ENCODE measurements at regions not wholly inside any gene's neighbourhood (a gene's known extent, or its start where the extent isn't known, plus 50 kb on each side); places are given as distances from the start of the nearest gene placed in this dataset.
"Not testable (repeated sequence)": the region's sequence is repeated elsewhere in the genome, so short reads cannot be mapped to it uniquely, and the experiment has no call there.

- Mint-ChIP-seq H3K36me3 (ENCODE audit: unreplicated experiment) (peaks cover 11% of the 10 kb centered on the region), H3K27ac (ENCODE audit: unreplicated experiment) (peak overlapping the region; percentile 78), H3K4me1 (ENCODE audit: unreplicated experiment) (peaks cover 28% of the 10 kb centered on the region), H3K27me3 (ENCODE audit: unreplicated experiment) (no peaks in the 10 kb centered on the region), H3K9me3 (ENCODE audit: unreplicated experiment) (no peaks in the 10 kb centered on the region), H3K4me3 (ENCODE audit: unreplicated experiment) (no peak overlapping the region)
- no peak for TF ChIP-seq CTCF (IDR thresholded peaks at IDR 0.05)
- DNase-seq (ENCODE audit: extremely low spot score, unreplicated experiment) = no peak
Measured at GRCh38 chr3:48070030-48070429, 53.8 kb upstream of the MAP4 start.

- H3K27ac Mint-ChIP-seq (ENCODE audit: unreplicated experiment) = peak overlapping the region; percentile 78
- no peaks in the 10 kb centered on the region for H3K9me3 Mint-ChIP-seq (ENCODE audit: unreplicated experiment)
- H3K36me3 Mint-ChIP-seq (ENCODE audit: unreplicated experiment) = peaks cover 11% of the 10 kb centered on the region
- peaks cover 31% of the 10 kb centered on the region for H3K4me1 Mint-ChIP-seq (ENCODE audit: unreplicated experiment)
- DNase-seq (ENCODE audit: extremely low spot score, unreplicated experiment) = no peak
- no peak for TF ChIP-seq CTCF (IDR thresholded peaks at IDR 0.05)
- H3K27me3 Mint-ChIP-seq (ENCODE audit: unreplicated experiment) = no peaks in the 10 kb centered on the region
- H3K4me3 Mint-ChIP-seq (ENCODE audit: unreplicated experiment) = no peak overlapping the region
Measured at GRCh38 chr3:48069339-48069738, 53.1 kb upstream of the MAP4 start.

GRCh38 chr3:48068886-48069285, 52.7 kb upstream of the MAP4 start:
- H3K9me3 Mint-ChIP-seq (ENCODE audit: unreplicated experiment) = no peaks in the 10 kb centered on the region
- H3K4me3 Mint-ChIP-seq (ENCODE audit: unreplicated experiment) = no peak overlapping the region
- H3K27ac Mint-ChIP-seq (ENCODE audit: unreplicated experiment) = peak overlapping the region; percentile 78
- H3K4me1 Mint-ChIP-seq (ENCODE audit: unreplicated experiment) = peaks cover 35% of the 10 kb centered on the region
- no peak for DNase-seq (ENCODE audit: extremely low spot score, unreplicated experiment)
- TF ChIP-seq CTCF (IDR thresholded peaks at IDR 0.05) = no peak
- peaks cover 11% of the 10 kb centered on the region for H3K36me3 Mint-ChIP-seq (ENCODE audit: unreplicated experiment)
- no peaks in the 10 kb centered on the region for H3K27me3 Mint-ChIP-seq (ENCODE audit: unreplicated experiment)

- H3K36me3 Mint-ChIP-seq (ENCODE audit: unreplicated experiment) = peaks cover 11% of the 10 kb centered on the region
- H3K27me3 Mint-ChIP-seq (ENCODE audit: unreplicated experiment); H3K9me3 Mint-ChIP-seq (ENCODE audit: unreplicated experiment); DNase-seq (ENCODE audit: extremely low spot score, unreplicated experiment); H3K4me3 Mint-ChIP-seq (ENCODE audit: unreplicated experiment): not testable (repeated sequence)
- peaks cover 36% of the 10 kb centered on the region for H3K4me1 Mint-ChIP-seq (ENCODE audit: unreplicated experiment)
- H3K27ac Mint-ChIP-seq (ENCODE audit: unreplicated experiment) = peak overlapping the region; percentile 78
Measured at GRCh38 chr3:48068320-48068719, 52.1 kb upstream of the MAP4 start.

GRCh38 chr3:48067271-48067670, 51.1 kb upstream of the MAP4 start:
- H3K9me3 Mint-ChIP-seq (ENCODE audit: unreplicated experiment) = no peaks in the 10 kb centered on the region
- no peak overlapping the region for H3K27ac Mint-ChIP-seq (ENCODE audit: unreplicated experiment)
- H3K36me3 Mint-ChIP-seq (ENCODE audit: unreplicated experiment) = peaks cover 11% of the 10 kb centered on the region
- DNase-seq (ENCODE audit: extremely low spot score, unreplicated experiment) = no peak
- H3K4me3 Mint-ChIP-seq (ENCODE audit: unreplicated experiment) = no peak overlapping the region
- H3K27me3 Mint-ChIP-seq (ENCODE audit: unreplicated experiment) = no peaks in the 10 kb centered on the region
- no peak for TF ChIP-seq CTCF (IDR thresholded peaks at IDR 0.05)
- peaks cover 36% of the 10 kb centered on the region for H3K4me1 Mint-ChIP-seq (ENCODE audit: unreplicated experiment)
